ENCODE measurements at regions not wholly inside any gene's neighbourhood (a gene's known extent, or its start where the extent isn't known, plus 50 kb on each side); places are given as distances from the start of the nearest gene placed in this dataset.

GRCh38 chr5:106974272-106974671 is 696.5 kb downstream of the EFNA5 start:
- H3K36me3 Mint-ChIP-seq: no peaks in the 10 kb centered on the region
- H3K27me3 ChIP-seq (ENCODE audit: control insufficient read depth, insufficient read depth, low read length): no peaks in the 10 kb centered on the region
- intact Hi-C loops (cut with micrococcal nuclease): no loop called here
- peaks cover 0 to 2% of the 10 kb centered on the region in 2 donors for H3K9me3 Mint-ChIP-seq
- DNase-seq (no peak), ATAC-seq (no peak)
- H3K9me3 ChIP-seq (ENCODE audit: control insufficient read depth, insufficient read depth, low read length): no peaks in the 10 kb centered on the region
- TF ChIP-seq CTCF (IDR thresholded peaks at IDR 0.05): no peak
- no peaks in the 10 kb centered on the region for H3K4me1 ChIP-seq (ENCODE audit: control insufficient read depth, insufficient read depth, low read length)
- no peaks in the 10 kb centered on the region for H3K36me3 ChIP-seq (ENCODE audit: control insufficient read depth, insufficient read depth, low read length)
- WGBS (ENCODE audit: insufficient coverage): no CpG with 5 or more reads among the region's 2 CpGs
- H3K27ac Mint-ChIP-seq: no peak overlapping the region
- peaks cover 6 to 13% of the 10 kb centered on the region in 2 donors for H3K27me3 Mint-ChIP-seq (ENCODE audit: low read depth in 2 of 2)
- no peak overlapping the region for H3K4me3 Mint-ChIP-seq
- no peaks in the 10 kb centered on the region for H3K4me1 Mint-ChIP-seq
- no peak overlapping the region for H3K4me3 ChIP-seq (ENCODE audit: low read length)
- H3K27ac ChIP-seq (ENCODE audit: low read length): no peak overlapping the region

GRCh38 chr5:106966686-106967315 is 703.9 kb downstream of the EFNA5 start:
- ATAC-seq (no peak), DNase-seq (no peak)
- Mint-ChIP-seq H3K36me3 (no peaks in the 10 kb centered on the region), H3K9me3 (peaks cover 0 to 2% of the 10 kb centered on the region in 2 donors), H3K4me3 (no peak overlapping the region), H3K27me3 (ENCODE audit: low read depth in 2 of 2) (peaks cover 0 to 7% of the 10 kb centered on the region in 2 donors), H3K4me1 (no peaks in the 10 kb centered on the region), H3K27ac (no peak overlapping the region)
- Histone ChIP-seq H3K36me3 (ENCODE audit: control insufficient read depth, insufficient read depth, low read length) (no peaks in the 10 kb centered on the region), H3K27ac (ENCODE audit: low read length) (no peak overlapping the region), H3K4me1 (ENCODE audit: control insufficient read depth, insufficient read depth, low read length) (no peaks in the 10 kb centered on the region), H3K27me3 (ENCODE audit: control insufficient read depth, insufficient read depth, low read length) (no peaks in the 10 kb centered on the region), H3K9me3 (ENCODE audit: control insufficient read depth, insufficient read depth, low read length) (no peaks in the 10 kb centered on the region), H3K4me3 (ENCODE audit: low read length) (no peak overlapping the region)
- WGBS (ENCODE audit: insufficient coverage): 90% methylated on average over 2 of the region's 4 CpGs
- no peak for TF ChIP-seq CTCF (IDR thresholded peaks at IDR 0.05)
- intact Hi-C loops (cut with micrococcal nuclease): no loop called here

GRCh38 chr5:106964132-106964531 is 706.6 kb downstream of the EFNA5 start:
- DNase-seq (no peak), ATAC-seq (no peak)
- Mint-ChIP-seq H3K36me3 (no peaks in the 10 kb centered on the region), H3K27ac (no peak overlapping the region), H3K27me3 (ENCODE audit: low read depth in 2 of 2) (peaks cover 0 to 6% of the 10 kb centered on the region in 2 donors), H3K4me1 (no peaks in the 10 kb centered on the region), H3K4me3 (no peak overlapping the region), H3K9me3 (no peaks in the 10 kb centered on the region)
- Histone ChIP-seq H3K4me1 (ENCODE audit: control insufficient read depth, insufficient read depth, low read length) (no peaks in the 10 kb centered on the region), H3K36me3 (ENCODE audit: control insufficient read depth, insufficient read depth, low read length) (no peaks in the 10 kb centered on the region), H3K4me3 (ENCODE audit: low read length) (no peak overlapping the region), H3K9me3 (ENCODE audit: control insufficient read depth, insufficient read depth, low read length) (no peaks in the 10 kb centered on the region), H3K27ac (ENCODE audit: low read length) (no peak overlapping the region), H3K27me3 (ENCODE audit: control insufficient read depth, insufficient read depth, low read length) (no peaks in the 10 kb centered on the region)
- TF ChIP-seq CTCF (IDR thresholded peaks at IDR 0.05): no peak
- no CpG with 5 or more reads among the region's 1 CpG for WGBS (ENCODE audit: insufficient coverage)
- intact Hi-C loops (cut with micrococcal nuclease): no loop called here

GRCh38 chr5:106963630-106964029 is 707.1 kb downstream of the EFNA5 start:
- Histone ChIP-seq H3K27ac (ENCODE audit: low read length) (no peak overlapping the region), H3K36me3 (ENCODE audit: control insufficient read depth, insufficient read depth, low read length) (no peaks in the 10 kb centered on the region), H3K4me3 (ENCODE audit: low read length) (no peak overlapping the region), H3K9me3 (ENCODE audit: control insufficient read depth, insufficient read depth, low read length) (no peaks in the 10 kb centered on the region), H3K27me3 (ENCODE audit: control insufficient read depth, insufficient read depth, low read length) (no peaks in the 10 kb centered on the region), H3K4me1 (ENCODE audit: control insufficient read depth, insufficient read depth, low read length) (no peaks in the 10 kb centered on the region)
- no peak overlapping the region for H3K4me3 Mint-ChIP-seq
- no peak overlapping the region for H3K27ac Mint-ChIP-seq
- WGBS (ENCODE audit: insufficient coverage): no CpG with 5 or more reads among the region's 1 CpG
- no peaks in the 10 kb centered on the region for H3K9me3 Mint-ChIP-seq
- intact Hi-C loops (cut with micrococcal nuclease): no loop called here
- no peaks in the 10 kb centered on the region for H3K4me1 Mint-ChIP-seq
- TF ChIP-seq CTCF (IDR thresholded peaks at IDR 0.05): no peak
- DNase-seq (no peak), ATAC-seq (no peak)
- H3K27me3 Mint-ChIP-seq (ENCODE audit: low read depth in 2 of 2): peaks cover 0 to 9% of the 10 kb centered on the region in 2 donors
- H3K36me3 Mint-ChIP-seq: no peaks in the 10 kb centered on the region

Data from natural killer cell (primary cell).